Fibroblast of lung (primary cell): ENCODE measurements at regions not wholly inside any gene's neighbourhood (a gene's known extent, or its start where the extent isn't known, plus 50 kb on each side); places are given as distances from the start of the nearest gene placed in this dataset.

ENCODE experiments used
- DNase-seq, 2 donors: peaks; one replicate each; pipeline versions ENCODE4 v3.0.0 to v3.0.0-alpha.2; 2010; ENCODE audit warnings: low read depth in 2 of 2
- H2AFZ ChIP-seq: 2 replicates; pipeline ENCODE4 v1.5.1; 2012; ENCODE audit warnings: low read length, control low read depth, inconsistent platforms
- H3K27ac ChIP-seq: 2 replicates; pipeline ENCODE4 v1.5.1; 2011; ENCODE audit warnings: low read length, control low read depth; ENCODE audit not compliant: insufficient read depth
- H3K27me3 ChIP-seq: 2 replicates; pipeline ENCODE4 v1.5.1; 2011; ENCODE audit warnings: mild to moderate bottlenecking, low read length; ENCODE audit not compliant: control insufficient read depth, insufficient read depth
- H3K36me3 ChIP-seq: 2 replicates; pipeline ENCODE4 v1.5.1; 2011; ENCODE audit warnings: low read length; ENCODE audit not compliant: control insufficient read depth, insufficient read depth
- H3K4me1 ChIP-seq: 2 replicates; pipeline ENCODE4 v1.5.1; 2011; ENCODE audit warnings: low read length; ENCODE audit not compliant: control insufficient read depth, insufficient read depth; ENCODE audit errors: extremely low read depth
- H3K4me2 ChIP-seq: 2 replicates; pipeline ENCODE4 v1.5.1; 2011; ENCODE audit warnings: low read length, control low read depth; ENCODE audit not compliant: insufficient read depth; ENCODE audit errors: extremely low read depth
- H3K4me3 ChIP-seq, 4 experiments: fragments of 200-600 bp in 1 of 4; sonication (generic) in 1 of 4; replicated peaks in 1 of 4; 2 replicates each; pipeline ENCODE4 v1.5.1; 2011 to 2016; ENCODE audit warnings: low read length in 4 of 4, low read depth in 3 of 4, mild to moderate bottlenecking in 3 of 4, control low read depth in 2 of 4, inconsistent platforms in 1 of 4, mixed read lengths in 1 of 4; ENCODE audit not compliant: insufficient read depth in 1 of 4; ENCODE audit errors: control extremely low read depth in 1 of 4
- H3K79me2 ChIP-seq: 2 replicates; pipeline ENCODE4 v1.5.1; 2012; ENCODE audit warnings: mild to moderate bottlenecking, low read length, inconsistent platforms; ENCODE audit not compliant: control insufficient read depth, insufficient read depth
- H3K9ac ChIP-seq: 2 replicates; pipeline ENCODE4 v1.5.1; 2011; ENCODE audit warnings: mild to moderate bottlenecking, low read length, control low read depth; ENCODE audit not compliant: insufficient read depth
- H3K9me3 ChIP-seq: 2 replicates; pipeline ENCODE4 v1.5.1; 2012; ENCODE audit warnings: low read depth, low read length; ENCODE audit not compliant: control insufficient read depth, insufficient read depth
- H4K20me1 ChIP-seq: 2 replicates; pipeline ENCODE4 v1.5.1; 2011; ENCODE audit warnings: low read length; ENCODE audit not compliant: control insufficient read depth, insufficient read depth; ENCODE audit errors: extremely low read depth
- EZH2 ChIP-seq: IDR thresholded peaks from 2 replicates; pipeline ENCODE4 v1.5.1; 2012; ENCODE audit warnings: low read length, control low read depth, mild to moderate bottlenecking; ENCODE audit errors: missing control alignments
- TF ChIP-seq, protein P1 (sequence below), 2 donors: IDR thresholded peaks in 1 of 2; conservative IDR thresholded peaks in 1 of 2; 1 replicate in 1 of 2; 2 replicates in 1 of 2; pipeline ENCODE4 v1.5.1; 2011 to 2012; ENCODE audit warnings: low read length in 2 of 2, control low read depth in 1 of 2, inconsistent platforms in 1 of 2, low read depth in 1 of 2, mild to moderate bottlenecking in 1 of 2

DNA sequence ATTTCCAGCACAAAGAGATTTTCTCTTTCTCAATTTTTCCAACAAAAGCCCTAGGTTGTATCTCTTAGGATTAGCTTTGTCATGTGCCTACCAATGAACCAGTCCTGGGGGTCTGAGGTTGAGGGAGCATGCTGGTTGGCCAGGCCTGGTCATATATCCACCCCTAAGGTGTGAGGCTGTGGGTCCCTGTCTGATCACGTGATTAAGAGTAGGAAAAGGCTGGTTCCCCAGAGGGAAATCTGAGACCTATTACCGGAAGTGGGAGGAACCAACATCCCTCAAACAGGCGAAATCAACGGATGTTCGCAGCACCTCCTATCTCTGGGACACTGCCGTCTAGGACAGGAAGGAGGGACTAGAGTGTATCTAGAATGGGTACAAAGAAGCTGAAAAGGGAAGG lies 185.7 kb upstream of the IRX5 start:
- Histone ChIP-seq H3K9ac (no peak overlapping the region), H2AFZ (no peak overlapping the region), H3K27ac (no peak overlapping the region), H3K79me2 (no peaks in the 10 kb centered on the region), H3K4me3 (no peak overlapping the region), H4K20me1 (no peaks in the 10 kb centered on the region), H3K9me3 (no peaks in the 10 kb centered on the region), H3K4me1 (no peaks in the 10 kb centered on the region), H3K27me3 (no peaks in the 10 kb centered on the region), H3K36me3 (no peaks in the 10 kb centered on the region), H3K4me2 (no peak overlapping the region)
- no peak for DNase-seq
- TF ChIP-seq EZH2: no peak

DNA sequence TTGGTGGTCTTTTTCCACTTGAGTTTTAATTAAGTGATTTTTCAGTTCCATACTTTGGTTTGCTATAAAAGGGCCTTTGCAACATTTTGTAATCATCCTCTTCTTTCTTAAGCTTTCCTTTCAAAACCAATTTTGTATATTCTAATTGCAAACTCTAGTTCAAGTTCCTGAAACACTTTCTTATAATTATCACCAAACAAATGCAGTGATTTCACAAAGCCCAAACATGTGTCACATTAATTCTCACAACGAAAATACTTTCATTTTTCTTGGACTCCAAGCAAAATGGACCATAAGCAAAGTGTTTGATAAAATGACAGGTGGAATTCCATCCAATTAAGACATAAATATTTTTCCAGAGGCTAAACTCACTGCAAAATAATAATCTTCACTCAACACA lies 188.2 kb upstream of the IRX5 start:
- TF ChIP-seq, protein P1, sequence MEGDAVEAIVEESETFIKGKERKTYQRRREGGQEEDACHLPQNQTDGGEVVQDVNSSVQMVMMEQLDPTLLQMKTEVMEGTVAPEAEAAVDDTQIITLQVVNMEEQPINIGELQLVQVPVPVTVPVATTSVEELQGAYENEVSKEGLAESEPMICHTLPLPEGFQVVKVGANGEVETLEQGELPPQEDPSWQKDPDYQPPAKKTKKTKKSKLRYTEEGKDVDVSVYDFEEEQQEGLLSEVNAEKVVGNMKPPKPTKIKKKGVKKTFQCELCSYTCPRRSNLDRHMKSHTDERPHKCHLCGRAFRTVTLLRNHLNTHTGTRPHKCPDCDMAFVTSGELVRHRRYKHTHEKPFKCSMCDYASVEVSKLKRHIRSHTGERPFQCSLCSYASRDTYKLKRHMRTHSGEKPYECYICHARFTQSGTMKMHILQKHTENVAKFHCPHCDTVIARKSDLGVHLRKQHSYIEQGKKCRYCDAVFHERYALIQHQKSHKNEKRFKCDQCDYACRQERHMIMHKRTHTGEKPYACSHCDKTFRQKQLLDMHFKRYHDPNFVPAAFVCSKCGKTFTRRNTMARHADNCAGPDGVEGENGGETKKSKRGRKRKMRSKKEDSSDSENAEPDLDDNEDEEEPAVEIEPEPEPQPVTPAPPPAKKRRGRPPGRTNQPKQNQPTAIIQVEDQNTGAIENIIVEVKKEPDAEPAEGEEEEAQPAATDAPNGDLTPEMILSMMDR (conservative IDR thresholded peaks at IDR 0.05 in 1 of 2, IDR thresholded peaks at IDR 0.05 in 1 of 2; ENCODE audit: low read depth in 1 of 2, low read length in 2 of 2): no peak
- no peak for TF ChIP-seq EZH2
- H4K20me1 ChIP-seq: no peaks in the 10 kb centered on the region
- no peak overlapping the region for H3K9ac ChIP-seq
- no peaks in the 10 kb centered on the region for H3K9me3 ChIP-seq
- H3K4me2 ChIP-seq: no peak overlapping the region
- H3K36me3 ChIP-seq: no peaks in the 10 kb centered on the region
- no peak overlapping the region for H3K4me3 ChIP-seq
- H3K4me1 ChIP-seq: no peaks in the 10 kb centered on the region
- DNase-seq: no peak
- H3K27me3 ChIP-seq: no peaks in the 10 kb centered on the region
- no peaks in the 10 kb centered on the region for H3K79me2 ChIP-seq
- no peak overlapping the region for H2AFZ ChIP-seq
- H3K27ac ChIP-seq: no peak overlapping the region

DNA sequence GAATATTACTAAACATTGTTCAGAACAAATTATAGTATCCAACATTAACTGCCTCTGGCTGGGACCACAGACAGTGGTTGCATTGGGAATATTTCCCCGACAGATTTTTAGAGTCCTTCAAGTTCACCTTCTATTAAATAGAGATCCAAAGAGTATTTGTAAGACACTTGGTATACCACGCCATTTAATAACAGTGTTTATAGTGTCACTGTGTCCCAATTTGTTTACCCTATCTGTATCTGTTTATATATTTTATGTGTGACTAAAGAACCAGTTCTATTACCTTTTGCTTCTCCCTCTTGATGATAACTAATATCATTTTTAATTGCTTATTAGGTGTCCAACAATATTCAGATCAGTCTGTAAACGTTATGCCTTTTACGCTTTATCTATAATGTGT lies 191.3 kb upstream of the IRX5 start:
- no peaks in the 10 kb centered on the region for H3K9me3 ChIP-seq
- H3K27ac ChIP-seq: no peak overlapping the region
- no peaks in the 10 kb centered on the region for H3K36me3 ChIP-seq
- no peak overlapping the region for H3K4me3 ChIP-seq
- no peaks in the 10 kb centered on the region for H4K20me1 ChIP-seq
- H3K9ac ChIP-seq: no peak overlapping the region
- no peak overlapping the region for H2AFZ ChIP-seq
- H3K4me2 ChIP-seq: no peak overlapping the region
- no peaks in the 10 kb centered on the region for H3K27me3 ChIP-seq
- no peak for DNase-seq
- H3K4me1 ChIP-seq: no peaks in the 10 kb centered on the region
- no peaks in the 10 kb centered on the region for H3K79me2 ChIP-seq
- no peak for TF ChIP-seq EZH2
- TF ChIP-seq, protein P1 (conservative IDR thresholded peaks at IDR 0.05 in 1 of 2, IDR thresholded peaks at IDR 0.05 in 1 of 2; ENCODE audit: low read depth in 1 of 2, low read length in 2 of 2): no peak
